ENCODE measurements at regions not wholly inside any gene's neighbourhood (a gene's known extent, or its start where the extent isn't known, plus 50 kb on each side); places are given as distances from the start of the nearest gene placed in this dataset.

DNA sequence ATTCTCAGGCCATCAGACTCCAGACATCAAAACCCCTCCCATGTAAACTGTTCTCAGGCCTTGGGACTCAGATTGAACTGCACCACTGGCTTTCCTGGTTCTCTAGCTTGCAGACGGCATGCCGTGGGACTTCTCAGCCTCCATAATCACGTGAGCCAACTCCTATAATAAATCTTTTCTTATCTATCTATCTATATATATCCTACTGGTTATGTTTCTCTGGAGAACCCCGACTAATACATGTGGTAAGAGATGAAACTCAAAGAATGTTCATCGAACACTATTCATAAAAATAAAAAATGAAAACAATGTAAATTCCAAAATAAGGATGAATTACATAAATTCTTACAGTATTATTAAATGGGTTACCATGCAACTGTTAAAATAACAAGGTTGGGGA is 84.5 kb upstream of the NTRK3 start:
- Mint-ChIP-seq H3K27ac (no peak overlapping the region), H3K27me3 (ENCODE audit: low read depth) (peaks cover 16% of the 10 kb centered on the region), H3K4me1 (peaks cover 2 to 5% of the 10 kb centered on the region in 2 experiments; a peak in 2 of 4 replicates), H3K9me3 (no peaks in the 10 kb centered on the region; a peak in 1 of 5 replicates), H3K36me3 (ENCODE audit: insufficient read depth in 1 of 3, low read depth in 3 of 3) (no peaks in the 10 kb centered on the region), H3K4me3 (no peak overlapping the region)
- H2BK12ac ChIP-seq (ENCODE audit: insufficient read length, low read depth, low read length) = no peak overlapping the region
- no peak overlapping the region for H2BK20ac ChIP-seq (ENCODE audit: low read depth, low read length, poor library complexity, severe bottlenecking)
- no peak overlapping the region for H3K56ac ChIP-seq (ENCODE audit: insufficient read length, low read depth, low read length)
- H3K23me2 ChIP-seq (ENCODE audit: insufficient read length, low read depth, low read length, poor library complexity, severe bottlenecking) = no peaks in the 10 kb centered on the region
- no peak overlapping the region for H4K91ac ChIP-seq (ENCODE audit: insufficient read length, low read depth, low read length)
- no peak overlapping the region for H4K8ac ChIP-seq (replicated peaks; ENCODE audit: insufficient read length, low read depth, low read length)
- no peak overlapping the region for H3K14ac ChIP-seq (ENCODE audit: insufficient read depth, low read length)
- no peaks in the 10 kb centered on the region for H3K9me3 ChIP-seq (ENCODE audit: control insufficient read depth, low read depth, low read length)
- H4K5ac ChIP-seq (ENCODE audit: insufficient read length, low read depth, low read length) = no peak overlapping the region
- H3K23ac ChIP-seq (ENCODE audit: insufficient read length, low read depth, low read length) = no peak overlapping the region
- no peak overlapping the region for H2AK5ac ChIP-seq (ENCODE audit: insufficient read length, low read length)
- H2BK5ac ChIP-seq (ENCODE audit: insufficient read length, low read length) = no peak overlapping the region
- H3K4ac ChIP-seq (ENCODE audit: low read depth, low read length) = no peak overlapping the region
- H3K18ac ChIP-seq (ENCODE audit: insufficient read length, low read depth, low read length) = no peak overlapping the region
- H4K20me1 ChIP-seq (ENCODE audit: control insufficient read depth, insufficient read depth, insufficient read length) = no peaks in the 10 kb centered on the region
- WGBS (ENCODE audit: extremely low coverage, insufficient read length, low lambda C conversion rate) = no CpG with 5 or more reads among the region's 5 CpGs
- no peaks in the 10 kb centered on the region for H3K79me1 ChIP-seq (ENCODE audit: insufficient read depth, low read depth, low read length, poor library complexity, severe bottlenecking)
- no peaks in the 10 kb centered on the region for H3K79me2 ChIP-seq (ENCODE audit: insufficient read depth, low read length)
- no peak overlapping the region for H3K4me2 ChIP-seq (ENCODE audit: insufficient read depth, insufficient read length, low read length)
- no peak overlapping the region for H2BK120ac ChIP-seq (ENCODE audit: low read depth, low read length, poor library complexity, severe bottlenecking)
- H2AFZ ChIP-seq (ENCODE audit: low read length) = no peak overlapping the region
- no peak overlapping the region for H3T11ph ChIP-seq (ENCODE audit: low read length)
- H2BK15ac ChIP-seq (ENCODE audit: low read depth, low read length) = no peak overlapping the region
- no peaks in the 10 kb centered on the region for H3K4me1 ChIP-seq (ENCODE audit: insufficient read depth, low read length)
- H3K27me3 ChIP-seq (ENCODE audit: insufficient read depth, low read length) = no peaks in the 10 kb centered on the region
- TF ChIP-seq, protein P1, sequence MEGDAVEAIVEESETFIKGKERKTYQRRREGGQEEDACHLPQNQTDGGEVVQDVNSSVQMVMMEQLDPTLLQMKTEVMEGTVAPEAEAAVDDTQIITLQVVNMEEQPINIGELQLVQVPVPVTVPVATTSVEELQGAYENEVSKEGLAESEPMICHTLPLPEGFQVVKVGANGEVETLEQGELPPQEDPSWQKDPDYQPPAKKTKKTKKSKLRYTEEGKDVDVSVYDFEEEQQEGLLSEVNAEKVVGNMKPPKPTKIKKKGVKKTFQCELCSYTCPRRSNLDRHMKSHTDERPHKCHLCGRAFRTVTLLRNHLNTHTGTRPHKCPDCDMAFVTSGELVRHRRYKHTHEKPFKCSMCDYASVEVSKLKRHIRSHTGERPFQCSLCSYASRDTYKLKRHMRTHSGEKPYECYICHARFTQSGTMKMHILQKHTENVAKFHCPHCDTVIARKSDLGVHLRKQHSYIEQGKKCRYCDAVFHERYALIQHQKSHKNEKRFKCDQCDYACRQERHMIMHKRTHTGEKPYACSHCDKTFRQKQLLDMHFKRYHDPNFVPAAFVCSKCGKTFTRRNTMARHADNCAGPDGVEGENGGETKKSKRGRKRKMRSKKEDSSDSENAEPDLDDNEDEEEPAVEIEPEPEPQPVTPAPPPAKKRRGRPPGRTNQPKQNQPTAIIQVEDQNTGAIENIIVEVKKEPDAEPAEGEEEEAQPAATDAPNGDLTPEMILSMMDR (conservative IDR thresholded peaks at IDR 0.05) = no peak
- no peak overlapping the region for H3K27ac ChIP-seq (ENCODE audit: insufficient read length, low read depth, low read length)
- no peak for DNase-seq
- H3K9ac ChIP-seq (ENCODE audit: extremely low read depth, insufficient read length, low read length) = no peak overlapping the region

All from H9 (cell line).